ENCODE measurements at regions not wholly inside any gene's neighbourhood (a gene's known extent, or its start where the extent isn't known, plus 50 kb on each side); places are given as distances from the start of the nearest gene placed in this dataset.

- Histone ChIP-seq H3K9me3 (ENCODE audit: insufficient read depth, low read length) (no peaks in the 10 kb centered on the region), H2AFZ (ENCODE audit: low read depth, low read length, severe bottlenecking) (no peak overlapping the region), H3K36me3 (ENCODE audit: low read length) (no peaks in the 10 kb centered on the region), H3K4me3 (ENCODE audit: insufficient read depth, low read length, poor library complexity, severe bottlenecking) (no peak overlapping the region), H3K4me2 (ENCODE audit: low read depth, low read length, poor library complexity, severe bottlenecking) (no peak overlapping the region), H3F3A (ENCODE audit: insufficient read depth) (no peaks in the 10 kb centered on the region), H3K27me3 (ENCODE audit: low read length) (no peaks in the 10 kb centered on the region), H3K79me2 (ENCODE audit: insufficient read depth, low read length) (no peaks in the 10 kb centered on the region), H4K20me1 (ENCODE audit: low read depth, low read length) (no peaks in the 10 kb centered on the region), H3K27ac (ENCODE audit: low read depth, low read length) (no peak overlapping the region), H3K9ac (ENCODE audit: low read length) (no peak overlapping the region), H3K9me2 (replicated peaks; ENCODE audit: insufficient read depth, low read length) (no peaks in the 10 kb centered on the region)
- no peak for TF ChIP-seq EZH2phosphoT487 (conservative IDR thresholded peaks at IDR 0.05; ENCODE audit: low read length)
- TF ChIP-seq CTCF (IDR thresholded peaks at IDR 0.05; ENCODE audit: insufficient read depth, low read length, poor library complexity, severe bottlenecking): no peak
These were observed 637.4 kb downstream of the REEP3 start for GRCh38 chr10:64158551-64158950.

GRCh38 chr10:64159910-64160872 lies 639.0 kb downstream of the REEP3 start:
- TF ChIP-seq CTCF (IDR thresholded peaks at IDR 0.05; ENCODE audit: insufficient read depth, low read length, poor library complexity, severe bottlenecking): no peak
- no peak for TF ChIP-seq EZH2phosphoT487 (conservative IDR thresholded peaks at IDR 0.05; ENCODE audit: low read length)

GRCh38 chr10:64170791-64171190 lies 649.6 kb downstream of the REEP3 start:
- no peaks in the 10 kb centered on the region for H3K9me3 ChIP-seq (ENCODE audit: insufficient read depth, low read length)
- no peak overlapping the region for H3K9ac ChIP-seq (ENCODE audit: low read length)
- no peak for TF ChIP-seq CTCF (IDR thresholded peaks at IDR 0.05; ENCODE audit: insufficient read depth, low read length, poor library complexity, severe bottlenecking)
- TF ChIP-seq EZH2phosphoT487 (conservative IDR thresholded peaks at IDR 0.05; ENCODE audit: low read length): no peak
- H2AFZ ChIP-seq (ENCODE audit: low read depth, low read length, severe bottlenecking): no peak overlapping the region
- no peaks in the 10 kb centered on the region for H3K9me2 ChIP-seq (replicated peaks; ENCODE audit: insufficient read depth, low read length)
- H3K79me2 ChIP-seq (ENCODE audit: insufficient read depth, low read length): no peaks in the 10 kb centered on the region
- H3K4me2 ChIP-seq (ENCODE audit: low read depth, low read length, poor library complexity, severe bottlenecking): no peak overlapping the region
- no peak overlapping the region for H3K27ac ChIP-seq (ENCODE audit: low read depth, low read length)
- H3F3A ChIP-seq (ENCODE audit: insufficient read depth): no peaks in the 10 kb centered on the region
- H3K4me3 ChIP-seq (ENCODE audit: insufficient read depth, low read length, poor library complexity, severe bottlenecking): no peak overlapping the region
- no peaks in the 10 kb centered on the region for H4K20me1 ChIP-seq (ENCODE audit: low read depth, low read length)
- no peaks in the 10 kb centered on the region for H3K27me3 ChIP-seq (ENCODE audit: low read length)
- no peaks in the 10 kb centered on the region for H3K36me3 ChIP-seq (ENCODE audit: low read length)

More at GRCh38 chr10:64159910-64160872, 639.0 kb downstream of the REEP3 start:
- Histone ChIP-seq H3K9me2 (replicated peaks; ENCODE audit: insufficient read depth, low read length) (no peaks in the 10 kb centered on the region), H3K36me3 (ENCODE audit: low read length) (no peaks in the 10 kb centered on the region), H2AFZ (ENCODE audit: low read depth, low read length, severe bottlenecking) (no peak overlapping the region), H3F3A (ENCODE audit: insufficient read depth) (no peaks in the 10 kb centered on the region), H3K4me3 (ENCODE audit: insufficient read depth, low read length, poor library complexity, severe bottlenecking) (no peak overlapping the region), H3K27ac (ENCODE audit: low read depth, low read length) (no peak overlapping the region), H3K4me2 (ENCODE audit: low read depth, low read length, poor library complexity, severe bottlenecking) (no peak overlapping the region), H3K79me2 (ENCODE audit: insufficient read depth, low read length) (no peaks in the 10 kb centered on the region), H3K9me3 (ENCODE audit: insufficient read depth, low read length) (no peaks in the 10 kb centered on the region), H4K20me1 (ENCODE audit: low read depth, low read length) (no peaks in the 10 kb centered on the region), H3K27me3 (ENCODE audit: low read length) (no peaks in the 10 kb centered on the region), H3K9ac (ENCODE audit: low read length) (no peak overlapping the region)
